OCI-LY1 (cell line): ENCODE measurements at regions not wholly inside any gene's neighbourhood (a gene's known extent, or its start where the extent isn't known, plus 50 kb on each side); places are given as distances from the start of the nearest gene placed in this dataset.

ENCODE experiments used
- H2AFZ ChIP-seq: fragments of 200-600 bp; sonication (generic), shearing (Covaris generic); 2 replicates; pipeline ENCODE4 v1.6.0; 2014; ENCODE audit warnings: antibody characterized with exemption, mild to moderate bottlenecking, low read length
- H3F3A ChIP-seq: fragments of 200-600 bp; sonication (generic), shearing (Covaris generic); 2 replicates; pipeline ENCODE4 v1.6.0; 2014; ENCODE audit warnings: mild to moderate bottlenecking, antibody characterized with exemption, low read length, moderate library complexity; ENCODE audit not compliant: insufficient read depth
- H3K27ac ChIP-seq: fragments of 200-600 bp; sonication (generic); 2 replicates; pipeline ENCODE4 v1.5.1; 2014; ENCODE audit warnings: low read length, mixed run types, mild to moderate bottlenecking, low read depth; ENCODE audit not compliant: poor library complexity, severe bottlenecking
- H3K27me3 ChIP-seq: fragments of 200-600 bp; sonication (generic); 2 replicates; pipeline ENCODE4 v1.6.0; 2014; ENCODE audit warnings: antibody characterized with exemption, mild to moderate bottlenecking, low read length, moderate library complexity; ENCODE audit not compliant: insufficient read depth
- H3K36me3 ChIP-seq: fragments of 200-600 bp; sonication (generic); 2 replicates; pipeline ENCODE4 v1.6.1; 2014; ENCODE audit warnings: mild to moderate bottlenecking, antibody characterized with exemption, low read length, moderate library complexity, mixed read lengths; ENCODE audit not compliant: insufficient read depth
- H3K4me1 ChIP-seq: fragments of 200-600 bp; sonication (generic); 2 replicates; pipeline ENCODE4 v1.5.1; 2014; ENCODE audit warnings: mild to moderate bottlenecking, low read length, moderate library complexity; ENCODE audit not compliant: insufficient read depth, severe bottlenecking
- H3K4me2 ChIP-seq: fragments of 200-600 bp; sonication (generic), shearing (Covaris generic); 2 replicates; pipeline ENCODE4 v1.6.1; 2014; ENCODE audit warnings: low read length
- H3K4me3 ChIP-seq: fragments of 200-600 bp; sonication (generic); 2 replicates; pipeline ENCODE4 v1.5.1; 2014; ENCODE audit warnings: low read length, low read depth, mild to moderate bottlenecking, mixed read lengths; ENCODE audit not compliant: poor library complexity, severe bottlenecking
- H3K79me2 ChIP-seq: fragments of 200-600 bp; shearing (Covaris generic); 2 replicates; pipeline ENCODE4 v1.6.1; 2016; ENCODE audit warnings: mixed run types, low read length, mixed read lengths; ENCODE audit not compliant: insufficient read depth
- H3K9ac ChIP-seq: fragments of 200-600 bp; sonication (generic), shearing (Covaris generic); 2 replicates; pipeline ENCODE4 v1.6.1; 2014; ENCODE audit warnings: mild to moderate bottlenecking, low read length, mixed read lengths
- H3K9me2 ChIP-seq: fragments of 200-600 bp; sonication (generic), shearing (Covaris generic); 2 replicates; pipeline ENCODE4 v1.6.1; 2014; ENCODE audit warnings: low read depth, mild to moderate bottlenecking, low read length, mixed read lengths
- H3K9me3 ChIP-seq: fragments of 200-600 bp; shearing (Covaris generic); 2 replicates; pipeline ENCODE4 v1.6.1; 2014; ENCODE audit warnings: low read length, mixed read lengths
- H4K20me1 ChIP-seq: fragments of 200-600 bp; sonication (generic), shearing (Covaris generic); 2 replicates; pipeline ENCODE4 v1.6.0; 2016; ENCODE audit warnings: mild to moderate bottlenecking, low read length; ENCODE audit not compliant: insufficient read depth
- CTCF ChIP-seq: fragments of 200-600 bp; sonication (generic), shearing (Covaris generic); IDR thresholded peaks from 2 replicates; pipeline ENCODE4 v1.5.1; 2017; ENCODE audit warnings: mild to moderate bottlenecking, antibody characterized with exemption, low read length, moderate library complexity, mixed read lengths
- EZH2 ChIP-seq: fragments of 200-600 bp; sonication (generic), shearing (Covaris generic); IDR thresholded peaks from 2 replicates; pipeline ENCODE4 v1.8.0; 2017; ENCODE audit warnings: borderline replicate concordance, mixed run types, mild to moderate bottlenecking, antibody characterized with exemption, low read length, moderate library complexity, mixed read lengths

GRCh38 chr5:143914756-143915155 lies 102.8 kb downstream of the HMHB1 start:
- Histone ChIP-seq H3K27me3 (peaks cover 3% of the 10 kb centered on the region; the same call in 1 of the 2 replicates), H3K9me3 (0 out of 2 replicates have a peak, but pooled peaks cover 2% of the 10 kb centered on the region), H2AFZ (no peak overlapping the region), H3K4me3 (no peak overlapping the region), H3K27ac (no peak overlapping the region), H3K4me2 (no peak overlapping the region), H4K20me1 (no peaks in the 10 kb centered on the region), H3K79me2 (no peaks in the 10 kb centered on the region), H3K9me2 (no peaks in the 10 kb centered on the region), H3K9ac (no peak overlapping the region), H3K4me1 (no peaks in the 10 kb centered on the region), H3F3A (no peaks in the 10 kb centered on the region), H3K36me3 (no peaks in the 10 kb centered on the region; the same call in 1 of the 2 replicates)
- no peak for TF ChIP-seq EZH2
- no peak for TF ChIP-seq CTCF

- no peaks in the 10 kb centered on the region for H3K9me2 ChIP-seq
- no peak overlapping the region for H3K4me2 ChIP-seq
- H3K4me3 ChIP-seq = no peak overlapping the region
- no peaks in the 10 kb centered on the region for H3K4me1 ChIP-seq
- no peaks in the 10 kb centered on the region for H3K36me3 ChIP-seq
- H3K9me3 ChIP-seq = no peaks in the 10 kb centered on the region
- no peaks in the 10 kb centered on the region for H3K79me2 ChIP-seq
- H2AFZ ChIP-seq = no peak overlapping the region
- no peaks in the 10 kb centered on the region for H3F3A ChIP-seq
- TF ChIP-seq CTCF (no peak), EZH2 (no peak)
- no peak overlapping the region for H3K9ac ChIP-seq
- H3K27ac ChIP-seq = no peak overlapping the region
- H4K20me1 ChIP-seq = no peaks in the 10 kb centered on the region
- no peaks in the 10 kb centered on the region for H3K27me3 ChIP-seq
These were observed 104.5 kb downstream of the HMHB1 start for GRCh38 chr5:143916451-143916850.

GRCh38 chr5:143918961-143919360 lies 107.0 kb downstream of the HMHB1 start:
- Histone ChIP-seq H3K79me2 (no peaks in the 10 kb centered on the region), H3K27me3 (no peaks in the 10 kb centered on the region), H3K4me2 (no peak overlapping the region), H3K4me3 (no peak overlapping the region), H3K9me3 (no peaks in the 10 kb centered on the region), H3K4me1 (no peaks in the 10 kb centered on the region), H3K36me3 (no peaks in the 10 kb centered on the region), H3K9ac (no peak overlapping the region), H3F3A (no peaks in the 10 kb centered on the region), H4K20me1 (no peaks in the 10 kb centered on the region), H3K27ac (no peak overlapping the region), H2AFZ (no peak overlapping the region), H3K9me2 (no peaks in the 10 kb centered on the region)
- TF ChIP-seq EZH2 (no peak), CTCF (no peak)
